ENCODE measurements at regions not wholly inside any gene's neighbourhood (a gene's known extent, or its start where the extent isn't known, plus 50 kb on each side); places are given as distances from the start of the nearest gene placed in this dataset.
"Not testable (repeated sequence)": the region's sequence is repeated elsewhere in the genome, so short reads cannot be mapped to it uniquely, and the experiment has no call there.

GRCh38 chr10:38430242-38430641 lies 336.1 kb downstream of the ZNF37A start:
- DNase-seq (ENCODE audit: extremely low read depth, low read depth) = not testable (repeated sequence)

DNA sequence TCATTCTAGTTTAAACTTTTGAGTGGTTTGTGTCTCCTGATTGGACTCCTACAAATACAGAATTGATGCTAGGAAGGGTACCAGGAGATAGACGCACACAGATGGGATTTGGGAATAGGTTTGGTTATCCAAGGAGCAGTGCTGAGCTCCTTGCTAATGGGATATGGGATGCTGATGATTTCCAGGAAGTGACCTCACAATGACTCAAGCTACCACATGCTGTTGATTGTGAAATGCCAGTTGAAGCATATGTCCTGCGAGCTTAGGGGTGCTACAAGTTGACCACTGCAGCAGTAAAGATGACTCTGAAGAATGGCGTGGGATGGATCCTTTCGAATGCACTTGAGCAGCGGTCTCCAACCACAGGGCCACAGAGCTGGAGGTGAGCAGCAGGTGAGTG lies 343.2 kb downstream of the ZNF37A start:
- DNase-seq (ENCODE audit: extremely low read depth, low read depth) = not testable (repeated sequence)

DNA sequence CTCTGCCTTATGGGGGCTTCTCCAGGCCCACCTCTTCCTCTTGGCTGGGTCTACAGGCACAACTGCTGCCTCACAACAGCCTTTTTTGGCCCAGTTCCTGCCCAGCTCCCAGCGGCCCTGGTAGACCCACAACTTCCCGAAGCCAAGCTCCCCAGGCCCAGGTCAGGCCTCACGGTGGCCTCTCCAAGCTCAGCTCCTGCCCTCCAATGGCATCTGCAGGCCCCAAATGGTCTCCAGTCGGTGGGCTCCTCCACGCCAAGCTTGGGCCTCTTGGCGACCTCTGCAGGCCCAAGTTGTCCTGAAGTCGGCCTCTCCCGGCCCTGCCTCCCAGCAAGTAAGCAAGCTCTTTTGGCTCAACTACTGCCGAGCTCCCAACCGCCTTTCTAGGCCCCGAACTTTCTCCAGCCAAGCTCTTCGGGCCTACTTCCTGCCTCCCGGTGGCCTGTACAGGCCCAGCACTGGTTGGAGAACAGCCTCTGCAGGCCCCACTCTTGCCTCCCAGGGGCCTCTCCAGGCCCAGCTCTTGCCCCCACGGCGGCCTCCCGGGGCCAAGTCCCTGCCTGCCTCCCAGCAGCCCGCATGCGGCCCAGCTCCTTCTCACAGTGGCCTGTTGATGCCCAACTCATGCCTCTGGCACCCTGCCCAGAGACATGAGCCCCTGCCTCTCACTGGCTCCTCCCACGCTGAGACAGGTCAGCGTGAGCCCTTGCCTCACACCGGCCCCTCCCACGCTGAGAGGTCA lies 354.6 kb downstream of the ZNF37A start:
- DNase-seq (ENCODE audit: extremely low read depth, low read depth) = not testable (repeated sequence)

DNA sequence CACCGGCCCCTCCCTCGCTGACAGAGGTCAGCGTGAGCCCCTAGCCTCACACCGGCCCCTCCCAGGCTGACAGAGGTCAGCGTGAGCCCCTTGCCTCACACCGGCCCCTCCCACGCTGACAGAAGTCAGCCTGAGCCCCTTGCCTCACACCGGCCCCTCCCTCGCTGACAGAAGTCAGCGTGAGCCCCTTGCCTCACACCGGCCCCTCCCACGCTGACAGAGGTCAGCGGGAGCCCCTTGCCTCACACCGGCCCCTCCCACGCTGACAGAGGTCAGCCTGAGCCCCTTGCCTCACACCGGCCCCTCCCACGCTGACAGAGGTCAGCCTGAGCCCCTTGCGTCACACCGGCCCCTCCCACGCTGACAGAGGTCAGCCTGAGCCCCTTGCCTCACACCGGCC lies 355.5 kb downstream of the ZNF37A start:
- DNase-seq (ENCODE audit: extremely low read depth, low read depth) = not testable (repeated sequence)

DNA sequence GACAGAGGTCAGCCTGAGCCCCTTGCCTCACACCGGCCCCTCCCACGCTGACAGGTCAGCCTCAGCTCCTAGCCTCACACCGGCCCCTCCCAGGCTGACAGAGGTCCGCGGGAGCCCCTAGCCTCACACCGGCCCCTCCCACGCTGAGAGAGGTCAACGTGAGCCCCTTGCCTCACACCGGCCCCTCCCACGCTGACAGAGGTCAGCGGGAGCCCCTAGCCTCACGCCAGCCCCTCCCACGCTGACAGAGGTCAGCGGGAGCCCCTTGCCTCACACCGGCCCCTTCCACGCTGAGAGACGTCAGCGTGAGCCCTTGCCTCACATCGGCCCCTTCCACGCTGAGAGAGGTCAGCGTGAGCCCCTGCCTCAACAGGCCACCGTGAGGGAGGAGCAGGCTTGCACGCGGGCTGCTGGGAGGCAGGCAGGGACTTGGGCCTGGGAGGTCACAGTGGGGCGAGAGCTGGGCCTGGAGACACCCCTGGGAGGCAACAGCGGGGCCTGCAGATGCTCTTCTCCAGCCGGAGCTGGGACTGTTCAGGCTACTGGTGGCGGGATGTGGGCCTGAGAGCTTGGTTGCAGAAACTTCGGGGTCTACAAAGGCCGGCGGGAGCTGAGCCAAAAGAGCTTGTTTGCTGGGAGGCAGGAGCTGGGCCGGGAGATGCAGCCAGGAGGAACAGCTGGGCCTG lies 356.4 kb downstream of the ZNF37A start:
- not testable (repeated sequence) for DNase-seq (ENCODE audit: extremely low read depth, low read depth)

DNA sequence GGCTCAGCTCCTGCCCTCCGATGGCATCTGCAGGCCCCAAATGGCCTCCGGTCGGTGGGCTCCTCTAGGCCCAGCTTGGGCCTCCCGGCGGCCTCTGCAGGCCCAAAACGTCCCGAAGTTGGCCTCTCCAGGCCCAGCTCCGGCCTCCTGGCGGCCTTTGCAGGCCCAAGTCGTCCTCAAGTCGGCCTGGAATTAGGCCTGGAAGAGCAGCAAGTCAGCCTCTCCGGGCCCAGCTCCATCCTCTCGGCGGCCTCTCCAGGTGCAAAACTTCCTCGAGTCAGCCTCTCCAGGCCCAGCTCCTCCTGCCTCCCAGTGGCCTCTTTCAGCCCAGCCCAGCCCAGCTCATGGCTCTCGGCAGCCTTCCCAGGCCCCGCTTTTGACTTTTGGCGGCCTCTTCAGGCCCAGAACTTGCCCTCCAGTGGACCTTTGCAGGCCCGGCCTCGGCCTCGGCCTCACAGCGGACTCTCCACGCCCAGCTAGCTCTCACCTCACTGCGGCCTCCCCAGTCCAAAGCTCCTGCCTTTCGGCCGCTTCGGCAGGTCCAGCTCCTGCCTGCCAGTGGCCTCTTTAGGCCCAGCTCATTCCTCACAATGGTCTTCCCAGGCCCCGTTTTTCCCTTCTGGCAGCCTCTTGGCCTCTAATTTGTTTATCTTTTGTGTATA lies 357.3 kb downstream of the ZNF37A start:
- DNase-seq (ENCODE audit: extremely low read depth, low read depth) = not testable (repeated sequence)
